NCI-H1105 treated with DMSO at 0.1 percent for 48 hours (cell line): ENCODE measurements at regions not wholly inside any gene's neighbourhood (a gene's known extent, or its start where the extent isn't known, plus 50 kb on each side); places are given as distances from the start of the nearest gene placed in this dataset.
A peak's percentile ranks its signal among the peaks of the same experiment; 100 is the strongest.

Source experiments
- DNase-seq: peaks from one replicate; lab custom pipeline; 2025; lab: John Stamatoyannopoulos, UW

GRCh38 chr2:172329416-172329773 is 98.0 kb upstream of the ITGA6 start:
- DNase-seq = no peak

DNA sequence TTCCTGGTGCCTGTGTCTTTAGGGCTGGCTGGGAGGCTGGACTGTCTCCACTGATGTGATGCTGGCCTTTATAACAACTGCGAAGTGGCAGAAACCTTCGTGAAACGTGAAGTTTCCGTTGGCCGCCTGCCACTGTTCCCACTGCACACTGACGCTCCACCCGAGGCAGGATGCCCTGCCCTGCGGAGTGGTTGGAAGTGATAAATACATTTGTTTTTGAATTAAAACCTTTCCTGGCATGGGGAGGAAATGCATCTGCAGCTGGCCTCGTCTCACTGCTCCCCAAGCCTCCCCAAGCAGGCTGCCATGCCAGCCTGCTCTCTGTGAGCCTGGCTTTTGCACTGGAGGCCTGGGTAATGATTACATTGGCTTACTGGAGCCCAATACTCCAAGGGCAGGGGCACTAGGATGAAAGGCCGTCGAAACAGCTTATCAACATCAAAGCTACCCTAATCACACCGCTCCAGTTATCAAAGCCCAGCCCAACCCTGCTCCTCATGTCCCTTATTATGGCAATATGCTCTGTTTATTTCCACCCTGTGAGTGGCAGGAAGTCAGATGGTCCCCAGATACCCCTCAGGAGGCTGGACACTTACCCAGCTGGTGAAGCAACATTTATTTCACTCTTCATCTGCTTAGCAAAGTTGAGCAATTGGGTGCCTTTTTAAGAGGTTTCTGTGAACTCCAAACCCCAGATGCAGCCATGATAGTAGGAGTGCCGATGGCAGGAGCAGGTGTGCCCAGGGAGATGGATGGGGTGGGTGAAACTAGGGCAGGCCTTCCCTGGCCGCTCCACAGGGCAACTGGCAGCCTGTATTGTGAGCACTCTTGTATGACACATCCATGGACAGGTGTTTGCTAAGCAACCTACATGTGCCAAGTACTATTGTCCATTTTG is 97.4 kb upstream of the ITGA6 start:
- DNase-seq = peak; percentile 28

DNA sequence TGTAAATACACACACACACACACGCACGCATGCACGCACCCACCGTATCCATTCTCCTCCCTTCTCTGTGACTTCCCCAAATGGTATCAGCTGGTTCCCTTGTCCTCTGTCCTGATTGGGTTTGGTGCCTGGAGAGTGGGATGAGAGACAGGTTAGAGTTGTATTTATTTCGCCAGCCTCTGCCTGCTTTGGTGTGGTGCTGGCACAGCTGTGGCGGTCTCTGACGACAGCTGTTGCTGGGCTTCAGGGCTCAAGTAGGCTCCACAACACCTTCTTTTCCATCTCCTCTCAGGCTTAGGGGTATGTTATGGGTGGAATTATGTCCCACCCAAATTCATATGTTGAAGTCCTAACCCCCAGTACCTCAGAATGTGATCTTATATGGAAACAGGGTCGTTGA is 94.9 kb upstream of the ITGA6 start:
- no peak for DNase-seq

GRCh38 chr2:172333235-172333977 is 94.0 kb upstream of the ITGA6 start:
- no peak for DNase-seq

- DNase-seq = no peak
These were observed 93.4 kb upstream of the ITGA6 start for GRCh38 chr2:172333978-172334330.

GRCh38 chr2:172334988-172335387 is 92.4 kb upstream of the ITGA6 start:
- DNase-seq = no peak

DNA sequence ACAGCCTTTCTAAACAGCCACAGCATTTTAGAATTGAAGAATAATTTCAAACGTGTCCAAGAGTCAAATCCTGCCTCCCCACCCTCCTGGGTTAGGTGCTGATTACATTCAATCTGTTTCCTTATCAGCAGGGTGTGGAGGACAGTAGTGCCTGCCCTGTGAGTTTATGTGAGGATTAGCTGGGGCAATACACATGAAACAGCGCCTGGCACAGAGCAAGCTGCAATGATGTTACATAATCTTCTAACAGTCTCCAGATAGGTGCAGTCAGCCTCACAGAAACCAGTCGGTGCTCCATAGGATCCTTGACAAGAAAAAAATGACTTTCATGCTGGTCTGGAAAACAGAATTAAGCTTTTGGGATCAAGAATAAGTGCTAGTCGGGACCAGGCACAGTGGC is 91.7 kb upstream of the ITGA6 start:
- DNase-seq = no peak

GRCh38 chr2:172336681-172337080 is 90.7 kb upstream of the ITGA6 start:
- DNase-seq = no peak

DNA sequence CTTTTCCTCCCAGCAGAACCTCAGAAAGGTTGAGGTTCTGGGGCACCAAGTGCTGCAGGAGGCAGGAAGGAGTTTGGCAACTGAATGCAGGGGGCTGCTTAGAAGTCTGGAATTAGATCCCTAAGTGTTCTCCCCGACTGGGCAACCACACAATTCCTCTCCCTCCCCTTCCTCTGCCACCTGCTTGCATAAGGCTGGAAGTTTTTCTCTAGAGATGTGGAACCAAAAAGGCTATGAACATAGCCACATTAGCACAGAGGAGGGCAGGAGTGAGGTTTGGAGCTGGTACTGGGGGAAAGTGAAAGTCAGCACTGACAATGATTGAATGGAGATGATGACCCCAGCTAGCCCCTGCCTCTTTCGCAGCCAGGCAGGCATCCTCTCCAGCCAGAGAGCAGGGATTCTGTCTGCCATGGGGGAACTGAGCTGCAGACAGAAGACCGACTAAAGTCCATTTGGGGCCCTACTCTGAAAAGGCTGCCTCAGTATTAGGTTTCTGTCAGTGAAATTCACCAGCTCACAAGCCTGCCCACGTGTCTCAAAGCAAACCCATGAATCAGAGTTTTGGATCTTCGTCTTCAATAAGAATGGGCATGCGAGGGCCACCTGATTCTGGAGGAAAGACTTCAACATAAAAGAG is 87.9 kb upstream of the ITGA6 start:
- no peak for DNase-seq

GRCh38 chr2:172340394-172340793 is 87.0 kb upstream of the ITGA6 start:
- no peak for DNase-seq

- DNase-seq = no peak
These were observed 85.3 kb upstream of the ITGA6 start for GRCh38 chr2:172342078-172342477.

DNA sequence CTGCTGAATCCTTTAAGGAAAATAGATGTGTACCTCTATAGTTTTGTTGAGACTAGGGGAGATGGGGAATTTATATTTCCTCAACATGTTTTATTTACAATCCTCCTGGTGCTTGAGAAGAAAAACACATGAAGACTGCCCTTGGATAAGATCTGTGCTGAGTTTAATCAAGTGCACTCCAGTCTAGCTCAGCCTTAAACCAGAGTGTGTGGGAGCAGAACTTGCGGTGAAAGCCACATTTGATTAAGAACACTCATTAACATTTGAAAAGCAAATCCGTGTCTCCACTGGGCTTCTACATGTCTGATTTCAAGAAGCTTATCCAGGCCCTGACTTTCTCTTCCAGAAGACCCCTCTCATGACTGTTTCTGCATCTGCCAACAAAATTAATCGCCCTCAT is 84.8 kb upstream of the ITGA6 start:
- no peak for DNase-seq

- DNase-seq = no peak
These were observed 83.2 kb upstream of the ITGA6 start for GRCh38 chr2:172344159-172344558.

DNA sequence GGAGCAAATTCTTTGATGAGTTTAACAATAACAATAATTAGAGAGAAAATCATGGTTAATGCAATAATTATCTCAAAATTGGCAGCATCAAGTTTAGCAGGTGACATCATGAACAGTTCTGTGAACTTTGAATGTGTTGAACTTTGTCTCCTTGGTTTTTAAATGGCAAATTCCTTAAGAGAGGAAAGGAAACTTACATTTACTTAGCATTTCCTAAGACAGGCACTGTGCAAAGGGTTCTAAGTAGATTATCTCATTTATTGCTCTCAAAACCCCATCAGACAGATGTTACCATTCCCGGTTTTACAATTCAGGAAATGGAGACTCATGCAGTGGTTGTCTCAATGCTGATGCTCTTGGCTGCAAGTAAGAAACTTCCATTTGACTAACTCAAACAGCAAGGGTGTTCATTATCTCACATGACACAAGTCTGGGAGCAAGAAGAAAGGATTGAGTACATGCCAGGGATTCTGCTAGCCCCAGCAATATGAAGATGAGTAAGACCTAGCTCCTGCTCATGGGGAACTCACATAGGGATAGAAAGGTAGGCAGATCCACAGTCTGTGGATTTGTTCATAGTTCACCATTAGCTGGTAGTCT is 81.3 kb upstream of the ITGA6 start:
- no peak for DNase-seq

- no peak for DNase-seq
These were observed 78.7 kb upstream of the ITGA6 start for GRCh38 chr2:172348555-172349288.

DNA sequence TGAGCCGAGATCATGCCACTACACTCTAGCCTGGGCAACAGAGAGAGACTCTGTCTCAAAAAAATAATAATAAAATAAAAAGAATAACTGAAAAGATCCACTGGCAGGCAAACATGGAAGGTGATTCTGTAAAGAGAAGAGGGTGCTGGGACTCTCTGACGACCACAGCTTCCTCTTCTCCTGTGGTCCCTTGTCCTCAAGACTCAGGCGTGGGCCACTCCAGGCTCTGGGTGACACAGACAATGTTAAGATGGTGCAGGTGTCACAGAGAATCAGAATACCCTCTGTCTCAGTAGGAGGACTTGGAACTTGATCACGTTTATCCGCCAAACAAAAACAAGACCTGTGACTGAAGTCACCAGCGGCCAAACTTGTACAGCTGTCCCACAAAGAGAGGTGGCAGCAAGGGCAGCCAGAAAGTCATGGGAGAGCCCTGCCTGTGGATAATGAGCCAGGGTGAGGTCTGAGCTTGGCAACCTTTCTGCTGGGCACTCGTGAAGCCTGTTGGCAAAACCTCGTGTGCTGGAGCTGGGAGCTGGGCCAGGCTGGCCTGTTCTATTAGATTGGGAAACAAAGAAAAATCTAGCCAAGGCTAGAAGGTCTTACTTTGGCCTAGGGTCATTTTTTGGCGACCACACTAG is 76.4 kb upstream of the ITGA6 start:
- no peak for DNase-seq

GRCh38 chr2:172351586-172351985 is 75.8 kb upstream of the ITGA6 start:
- no peak for DNase-seq

DNA sequence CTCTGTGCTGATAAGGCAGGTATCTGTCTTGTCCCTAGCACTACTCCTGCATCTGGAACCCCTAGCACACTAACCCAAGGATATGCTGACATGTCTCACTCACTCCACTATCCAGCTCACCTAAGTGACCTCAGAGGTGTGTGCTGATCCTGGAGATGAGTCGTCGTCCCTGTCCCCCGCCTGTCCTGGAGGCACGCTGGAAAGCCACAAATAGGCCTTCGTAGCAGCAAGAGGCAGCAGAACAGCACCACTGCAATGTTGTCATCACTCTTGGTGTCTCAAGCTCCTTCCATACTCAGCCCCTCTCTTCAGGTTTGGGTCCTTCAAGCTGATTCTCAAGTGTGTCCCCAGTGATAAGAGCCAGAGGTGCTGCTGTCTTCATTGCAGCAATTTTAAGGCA is 73.0 kb upstream of the ITGA6 start:
- no peak for DNase-seq

GRCh38 chr2:172357442-172357841 is 69.9 kb upstream of the ITGA6 start:
- no peak for DNase-seq

DNA sequence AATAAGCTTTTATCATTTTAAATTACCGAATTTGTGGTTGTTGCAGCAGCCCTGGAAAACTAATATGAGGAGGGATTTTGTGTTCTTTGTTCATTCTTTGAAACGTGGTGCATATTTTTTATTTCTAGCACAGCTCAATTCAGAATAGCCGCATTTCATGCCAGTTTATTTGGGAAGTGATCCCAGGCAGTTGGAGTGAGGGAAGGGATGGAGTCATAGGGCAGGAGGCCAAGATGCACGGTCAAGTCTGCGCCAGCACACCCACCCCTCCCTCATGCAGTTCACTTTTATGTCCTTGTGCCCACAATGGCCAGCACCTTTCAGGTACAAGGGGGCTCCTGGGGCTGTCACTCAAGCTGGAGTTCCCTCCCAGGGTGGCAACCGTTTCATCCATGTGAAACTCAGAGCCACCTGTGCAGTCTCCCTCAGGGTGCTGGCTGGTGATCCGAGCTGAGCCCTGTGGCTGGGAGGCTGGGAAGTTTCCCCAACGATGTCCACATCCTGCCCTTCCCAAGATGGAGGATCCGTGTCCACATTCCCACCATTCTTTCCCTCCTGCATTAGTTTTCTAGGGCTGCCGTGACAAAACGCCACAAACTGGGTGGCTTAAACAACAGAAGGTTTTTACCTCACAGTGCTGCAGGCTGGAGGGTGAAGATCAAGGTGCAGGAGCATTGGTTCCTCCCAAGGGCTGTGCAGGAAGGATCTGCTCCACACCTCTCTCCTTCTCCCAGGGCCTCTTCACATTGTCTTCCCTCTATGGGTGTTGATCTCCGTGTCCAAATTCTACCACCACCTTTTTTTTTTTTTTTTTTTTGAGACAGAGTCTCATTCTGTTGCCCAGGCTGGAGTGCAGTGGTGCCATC is 68.5 kb upstream of the ITGA6 start:
- DNase-seq = no peak

GRCh38 chr2:172361360-172361759 is 66.0 kb upstream of the ITGA6 start:
- no peak for DNase-seq
